ENCODE measurements at regions not wholly inside any gene's neighbourhood (a gene's known extent, or its start where the extent isn't known, plus 50 kb on each side); places are given as distances from the start of the nearest gene placed in this dataset.

- no peak for DNase-seq
- Histone ChIP-seq H3K27me3 (no peaks in the 10 kb centered on the region), H3K9me3 (no peaks in the 10 kb centered on the region), H3K27ac (no peak overlapping the region), H3K9ac (ENCODE audit: low read depth in 2 of 2, low read length in 2 of 2) (no peak overlapping the region), H3K36me3 (no peaks in the 10 kb centered on the region), H3K4me1 (no peaks in the 10 kb centered on the region), H3K4me3 (no peak overlapping the region)
- TF ChIP-seq CTCF (IDR thresholded peaks at IDR 0.05), result no peak
- intact Hi-C loops (cut with DNase I), result no loop called here
Observed at GRCh38 chr12:87092421-87092820, 836.2 kb upstream of the MGAT4C start.

- Histone ChIP-seq H3K9ac (ENCODE audit: low read depth in 2 of 2, low read length in 2 of 2) (no peak overlapping the region), H3K27me3 (no peaks in the 10 kb centered on the region), H3K36me3 (no peaks in the 10 kb centered on the region), H3K27ac (no peak overlapping the region), H3K4me3 (no peak overlapping the region), H3K4me1 (no peaks in the 10 kb centered on the region), H3K9me3 (no peaks in the 10 kb centered on the region)
- intact Hi-C loops (cut with DNase I), result no loop called here
- DNase-seq, result no peak
- TF ChIP-seq CTCF (IDR thresholded peaks at IDR 0.05), result no peak
Observed at GRCh38 chr12:87086118-87086891, 830.1 kb upstream of the MGAT4C start.

GRCh38 chr12:87085286-87085685 lies 829.1 kb upstream of the MGAT4C start:
- Histone ChIP-seq H3K27me3 (no peaks in the 10 kb centered on the region), H3K36me3 (no peaks in the 10 kb centered on the region), H3K9ac (ENCODE audit: low read depth in 2 of 2, low read length in 2 of 2) (no peak overlapping the region), H3K4me3 (no peak overlapping the region), H3K27ac (no peak overlapping the region), H3K4me1 (no peaks in the 10 kb centered on the region), H3K9me3 (no peaks in the 10 kb centered on the region)
- no peak for DNase-seq
- intact Hi-C loops (cut with DNase I), result no loop called here
- TF ChIP-seq CTCF (IDR thresholded peaks at IDR 0.05), result no peak

- H3K9ac ChIP-seq (ENCODE audit: low read depth in 2 of 2, low read length in 2 of 2), result no peak overlapping the region
- H3K4me1 ChIP-seq, result no peaks in the 10 kb centered on the region
- no peaks in the 10 kb centered on the region for H3K27me3 ChIP-seq
- H3K4me3 ChIP-seq, result no peak overlapping the region
- no peaks in the 10 kb centered on the region for H3K36me3 ChIP-seq
- DNase-seq, result no peak
- H3K27ac ChIP-seq, result no peak overlapping the region
- intact Hi-C loops (cut with DNase I), result no loop called here
- no peaks in the 10 kb centered on the region for H3K9me3 ChIP-seq
- no peak for TF ChIP-seq CTCF (IDR thresholded peaks at IDR 0.05)
Observed at GRCh38 chr12:87082756-87083155, 826.6 kb upstream of the MGAT4C start.

GRCh38 chr12:87074781-87075180 lies 818.6 kb upstream of the MGAT4C start:
- no peak overlapping the region for H3K27ac ChIP-seq
- intact Hi-C loops (cut with DNase I), result no loop called here
- H3K4me1 ChIP-seq, result no peaks in the 10 kb centered on the region
- no peak for DNase-seq
- no peak overlapping the region for H3K4me3 ChIP-seq
- no peak for TF ChIP-seq CTCF (IDR thresholded peaks at IDR 0.05)
- H3K9ac ChIP-seq (ENCODE audit: low read depth in 2 of 2, low read length in 2 of 2), result no peak overlapping the region
- H3K36me3 ChIP-seq, result no peaks in the 10 kb centered on the region
- H3K9me3 ChIP-seq, result no peaks in the 10 kb centered on the region
- no peaks in the 10 kb centered on the region for H3K27me3 ChIP-seq
